SU-DHL-6 (cell line): ENCODE measurements at regions not wholly inside any gene's neighbourhood (a gene's known extent, or its start where the extent isn't known, plus 50 kb on each side); places are given as distances from the start of the nearest gene placed in this dataset.
"Not testable (repeated sequence)": the region's sequence is repeated elsewhere in the genome, so short reads cannot be mapped to it uniquely, and the experiment has no call there.

Experiments used
- H2AFZ ChIP-seq: fragments of 200-600 bp; sonication (generic); 2 replicates; pipeline ENCODE4 v1.6.1; 2014; ENCODE audit warnings: low read depth, mild to moderate bottlenecking, moderate library complexity, mixed read lengths, antibody characterized with exemption, low read length; ENCODE audit not compliant: severe bottlenecking
- H3F3A ChIP-seq: fragments of 200-600 bp; shearing (Covaris generic); 2 replicates; pipeline ENCODE4 v1.6.0; 2016; ENCODE audit warnings: antibody characterized with exemption, mild to moderate bottlenecking; ENCODE audit not compliant: insufficient read depth
- H3K27ac ChIP-seq: fragments of 200-600 bp; sonication (generic); 2 replicates; pipeline ENCODE4 v1.5.1; 2016; ENCODE audit warnings: low read depth, mild to moderate bottlenecking, low read length, moderate library complexity, mixed read lengths
- H3K27me3 ChIP-seq: fragments of 200-600 bp; sonication (generic), shearing (Covaris generic); 2 replicates; pipeline ENCODE4 v1.6.0; 2014; ENCODE audit warnings: mild to moderate bottlenecking, low read length
- H3K36me3 ChIP-seq: fragments of 200-600 bp; sonication (generic); 2 replicates; pipeline ENCODE4 v1.6.1; 2014; ENCODE audit warnings: mild to moderate bottlenecking, low read length, mixed read lengths
- H3K4me2 ChIP-seq: fragments of 300-600, 200-600 bp; shearing (Covaris generic), sonication (generic); 2 replicates; pipeline ENCODE4 v1.6.0; 2014; ENCODE audit warnings: low read length, low read depth, mild to moderate bottlenecking; ENCODE audit not compliant: poor library complexity, severe bottlenecking
- H3K4me3 ChIP-seq: fragments of 200-600 bp; sonication (generic); 2 replicates; pipeline ENCODE4 v1.5.1; 2014; ENCODE audit warnings: antibody characterized with exemption, low read length, mild to moderate bottlenecking, mixed read lengths; ENCODE audit not compliant: insufficient read depth, poor library complexity, severe bottlenecking
- H3K79me2 ChIP-seq: fragments of 200-600 bp; sonication (generic); 2 replicates; pipeline ENCODE4 v1.6.1; 2014; ENCODE audit warnings: mild to moderate bottlenecking, low read length, moderate library complexity; ENCODE audit not compliant: insufficient read depth
- H3K9ac ChIP-seq: fragments of 200-600 bp; sonication (generic); 2 replicates; pipeline ENCODE4 v1.7.0; 2014; ENCODE audit warnings: mild to moderate bottlenecking, low read length
- H3K9me2 ChIP-seq: fragments of 200-600 bp; sonication (generic); replicated peaks from 2 replicates; pipeline ENCODE4 v1.6.1; 2014; ENCODE audit warnings: low read length; ENCODE audit not compliant: insufficient read depth
- H3K9me3 ChIP-seq: fragments of 200-600 bp; sonication (generic); 2 replicates; pipeline ENCODE4 v1.6.1; 2014; ENCODE audit warnings: low read length, mixed read lengths; ENCODE audit not compliant: insufficient read depth
- H4K20me1 ChIP-seq: fragments of 200-600 bp; sonication (generic); 2 replicates; pipeline ENCODE4 v1.6.1; 2014; ENCODE audit warnings: low read depth, mild to moderate bottlenecking, antibody characterized with exemption, low read length, moderate library complexity, mixed read lengths
- EZH2phosphoT487 ChIP-seq: fragments of 200-600 bp; sonication (generic), shearing (Covaris generic); conservative IDR thresholded peaks from 2 replicates; pipeline ENCODE4 v1.6.1; 2018; ENCODE audit warnings: mild to moderate bottlenecking, antibody characterized with exemption, low read length, moderate library complexity, mixed read lengths
- TF ChIP-seq, protein P1 (sequence below): fragments of 200-600 bp; sonication (generic); IDR thresholded peaks from one replicate; pipeline ENCODE4 v1.5.1; 2017; ENCODE audit warnings: antibody characterized with exemption, mild to moderate bottlenecking, low read length, moderate library complexity; ENCODE audit not compliant: insufficient read depth, poor library complexity, severe bottlenecking

DNA sequence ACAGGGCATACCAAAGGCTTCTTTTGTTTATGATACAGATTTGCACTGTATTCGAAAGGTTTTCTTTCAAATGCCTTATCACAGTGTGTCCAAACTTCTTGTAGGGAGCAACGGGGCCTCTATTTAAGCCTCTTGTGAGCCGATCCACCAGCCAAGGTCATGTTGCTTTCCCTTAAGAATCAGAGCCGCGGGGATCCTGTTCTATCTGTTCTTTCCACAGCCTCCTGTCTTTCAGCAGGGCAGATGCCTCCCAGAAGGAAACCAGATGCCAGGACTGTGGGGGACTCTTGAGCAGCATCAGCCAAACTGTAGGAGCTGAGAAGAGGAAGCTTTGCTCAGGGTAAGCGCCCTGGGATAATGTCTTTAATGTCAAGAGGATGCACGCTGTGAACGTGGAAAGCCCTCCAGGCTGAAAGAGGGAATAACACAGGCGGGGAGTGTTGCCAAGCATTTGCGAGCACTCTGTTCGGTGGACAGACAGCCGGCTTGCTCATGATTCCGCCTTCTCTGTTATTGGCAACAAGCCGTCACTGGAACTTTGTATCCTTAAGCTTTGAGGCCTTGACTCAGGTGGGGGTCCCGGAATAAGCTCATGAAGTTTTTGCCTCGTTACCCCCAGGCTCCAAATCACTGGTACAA is 279.8 kb upstream of the FRG1 start:
- Histone ChIP-seq H3K4me3 (no peak overlapping the region), H3K9ac (no peak overlapping the region), H3F3A (no peaks in the 10 kb centered on the region), H3K9me3 (no peaks in the 10 kb centered on the region), H3K9me2 (no peaks in the 10 kb centered on the region), H3K27me3 (no peaks in the 10 kb centered on the region), H4K20me1 (no peaks in the 10 kb centered on the region), H3K4me2 (no peak overlapping the region), H3K27ac (no peak overlapping the region), H3K79me2 (no peaks in the 10 kb centered on the region), H3K36me3 (no peaks in the 10 kb centered on the region), H2AFZ (no peak overlapping the region)
- no peak for TF ChIP-seq EZH2phosphoT487
- TF ChIP-seq, protein P1, sequence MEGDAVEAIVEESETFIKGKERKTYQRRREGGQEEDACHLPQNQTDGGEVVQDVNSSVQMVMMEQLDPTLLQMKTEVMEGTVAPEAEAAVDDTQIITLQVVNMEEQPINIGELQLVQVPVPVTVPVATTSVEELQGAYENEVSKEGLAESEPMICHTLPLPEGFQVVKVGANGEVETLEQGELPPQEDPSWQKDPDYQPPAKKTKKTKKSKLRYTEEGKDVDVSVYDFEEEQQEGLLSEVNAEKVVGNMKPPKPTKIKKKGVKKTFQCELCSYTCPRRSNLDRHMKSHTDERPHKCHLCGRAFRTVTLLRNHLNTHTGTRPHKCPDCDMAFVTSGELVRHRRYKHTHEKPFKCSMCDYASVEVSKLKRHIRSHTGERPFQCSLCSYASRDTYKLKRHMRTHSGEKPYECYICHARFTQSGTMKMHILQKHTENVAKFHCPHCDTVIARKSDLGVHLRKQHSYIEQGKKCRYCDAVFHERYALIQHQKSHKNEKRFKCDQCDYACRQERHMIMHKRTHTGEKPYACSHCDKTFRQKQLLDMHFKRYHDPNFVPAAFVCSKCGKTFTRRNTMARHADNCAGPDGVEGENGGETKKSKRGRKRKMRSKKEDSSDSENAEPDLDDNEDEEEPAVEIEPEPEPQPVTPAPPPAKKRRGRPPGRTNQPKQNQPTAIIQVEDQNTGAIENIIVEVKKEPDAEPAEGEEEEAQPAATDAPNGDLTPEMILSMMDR, result no peak

DNA sequence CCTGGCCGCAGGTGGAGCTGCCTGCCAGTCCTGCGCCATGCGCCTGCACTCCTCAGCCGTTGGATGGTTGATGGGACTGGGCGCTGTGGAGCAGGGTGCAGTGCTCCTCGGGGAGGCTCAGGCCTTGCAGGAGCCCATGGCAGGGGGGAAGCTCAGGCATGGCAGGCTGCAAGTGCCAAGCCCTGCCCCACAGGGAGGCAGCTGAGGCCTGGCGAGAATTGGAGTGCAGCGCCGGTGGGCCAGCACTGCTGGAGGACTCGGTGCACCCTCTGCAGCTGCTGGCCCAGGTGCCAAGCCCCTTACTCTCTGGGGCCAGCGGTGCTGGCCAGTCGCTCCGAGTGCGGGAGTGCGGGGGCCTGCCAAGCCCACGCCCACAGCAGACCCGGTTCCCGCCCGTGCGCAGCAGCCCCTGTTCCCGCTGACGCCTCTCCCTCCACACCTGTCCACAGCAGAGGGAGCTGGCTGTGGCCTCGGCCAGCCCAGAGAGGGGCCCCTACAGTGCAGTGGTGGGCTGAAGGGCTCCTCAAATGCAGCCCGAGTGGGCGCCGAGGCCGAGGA is 275.9 kb upstream of the FRG1 start:
- H3K79me2 ChIP-seq, result no peaks in the 10 kb centered on the region
- H3K4me2 ChIP-seq, result no peak overlapping the region
- no peaks in the 10 kb centered on the region for H3K36me3 ChIP-seq
- H3K9me2 ChIP-seq, result no peaks in the 10 kb centered on the region
- no peaks in the 10 kb centered on the region for H3K27me3 ChIP-seq
- no peaks in the 10 kb centered on the region for H4K20me1 ChIP-seq
- H3F3A ChIP-seq, result no peaks in the 10 kb centered on the region
- H3K9ac ChIP-seq, result no peak overlapping the region
- no peak for TF ChIP-seq EZH2phosphoT487
- TF ChIP-seq, protein P1, result no peak
- no peak overlapping the region for H3K27ac ChIP-seq
- H3K4me3 ChIP-seq, result no peak overlapping the region
- no peak overlapping the region for H2AFZ ChIP-seq
- H3K9me3 ChIP-seq, result no peaks in the 10 kb centered on the region

DNA sequence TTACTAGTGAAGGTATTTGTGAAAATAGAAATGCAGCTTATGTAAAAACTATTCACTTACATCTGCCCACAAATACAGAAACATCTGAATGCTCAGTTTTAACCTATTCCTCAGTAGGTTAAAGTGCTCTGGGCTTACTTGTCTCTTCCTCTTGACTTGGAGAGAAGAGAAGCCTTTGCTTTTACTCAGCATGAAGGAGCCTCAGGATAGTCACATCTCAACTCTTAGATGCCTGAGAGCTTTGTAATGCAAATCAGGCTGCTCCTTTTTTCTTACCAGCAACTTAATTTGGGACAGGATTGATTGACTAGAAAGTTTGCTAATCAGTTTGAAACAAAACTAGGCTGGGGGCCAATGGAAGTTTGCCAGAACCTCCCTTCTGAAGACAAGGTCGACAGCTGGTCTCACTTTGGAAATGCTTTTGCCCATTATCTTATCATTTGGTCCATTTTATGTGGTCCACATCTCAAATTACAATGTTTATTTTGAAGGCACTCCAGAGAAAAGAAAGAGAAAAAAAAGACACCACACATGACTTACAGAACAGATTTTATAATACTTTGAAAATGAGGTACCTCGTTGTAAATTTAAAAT is 274.9 kb upstream of the FRG1 start:
- not testable (repeated sequence) for H3K9me2 ChIP-seq, H3K27ac ChIP-seq, H2AFZ ChIP-seq, H3K9me3 ChIP-seq, H3F3A ChIP-seq, H3K79me2 ChIP-seq, H4K20me1 ChIP-seq, H3K4me2 ChIP-seq, H3K27me3 ChIP-seq, H3K36me3 ChIP-seq, H3K4me3 ChIP-seq, H3K9ac ChIP-seq

DNA sequence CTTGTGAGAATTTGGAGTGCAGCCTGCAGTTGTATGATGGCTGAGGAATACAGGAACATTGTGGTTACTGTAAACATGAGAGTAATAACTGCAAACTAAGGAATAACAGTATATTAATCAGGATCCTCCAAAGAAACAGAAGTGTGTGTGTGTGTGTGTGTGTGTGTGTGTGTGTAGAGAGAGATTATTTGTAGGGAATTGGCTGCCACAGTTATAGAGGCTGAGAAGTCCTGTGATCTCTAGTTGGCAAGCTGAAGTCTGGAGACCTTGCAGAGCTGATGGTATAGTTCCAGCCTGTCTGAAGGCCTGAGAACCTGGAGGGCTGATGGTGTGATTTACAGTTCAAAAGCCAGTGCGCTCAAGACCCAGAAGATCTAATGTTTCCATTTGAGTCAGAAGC is 273.3 kb upstream of the FRG1 start:
- not testable (repeated sequence) for H3K9me2 ChIP-seq, H3K27me3 ChIP-seq, H3K9me3 ChIP-seq, H3K27ac ChIP-seq, H3F3A ChIP-seq, H2AFZ ChIP-seq, H3K79me2 ChIP-seq, H3K9ac ChIP-seq, H3K4me3 ChIP-seq, H3K36me3 ChIP-seq, H4K20me1 ChIP-seq, H3K4me2 ChIP-seq

GRCh38 chr4:189697675-189698245 is 242.9 kb upstream of the FRG1 start:
- H3K9ac ChIP-seq, H3K27ac ChIP-seq, H3K4me3 ChIP-seq: not testable (repeated sequence)

DNA sequence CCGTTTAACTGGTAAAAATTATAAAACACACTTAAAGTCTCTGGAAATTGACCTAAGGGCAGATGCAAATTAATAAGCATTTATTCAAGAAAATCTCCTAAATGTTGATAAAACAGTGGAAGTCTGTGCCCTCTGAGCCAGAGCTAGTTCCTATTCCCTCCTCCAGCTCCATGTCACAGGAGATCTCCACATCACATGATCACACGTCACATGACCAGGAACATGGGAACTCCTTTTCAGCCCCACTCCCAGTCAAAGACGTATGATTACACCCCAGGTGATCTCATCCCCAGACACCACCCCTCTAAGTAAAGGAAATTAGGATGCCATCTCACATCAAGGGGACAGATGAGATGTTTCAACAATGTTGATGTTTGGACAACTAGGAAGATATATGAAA is 237.7 kb upstream of the FRG1 start:
- not testable (repeated sequence) for H2AFZ ChIP-seq, H4K20me1 ChIP-seq, H3K4me3 ChIP-seq, H3F3A ChIP-seq, H3K9me3 ChIP-seq, H3K79me2 ChIP-seq, H3K9me2 ChIP-seq, H3K36me3 ChIP-seq, H3K27ac ChIP-seq, H3K27me3 ChIP-seq, H3K9ac ChIP-seq, H3K4me2 ChIP-seq

More at GRCh38 chr4:189697675-189698245, 242.9 kb upstream of the FRG1 start:
- not testable (repeated sequence) for H3K9me2 ChIP-seq, H3K9me3 ChIP-seq, H4K20me1 ChIP-seq, H3K27me3 ChIP-seq, H3K79me2 ChIP-seq, H3K4me2 ChIP-seq, H2AFZ ChIP-seq, H3K36me3 ChIP-seq, H3F3A ChIP-seq
